ENCODE measurements at regions not wholly inside any gene's neighbourhood (a gene's known extent, or its start where the extent isn't known, plus 50 kb on each side); places are given as distances from the start of the nearest gene placed in this dataset.

- H3K9me3 ChIP-seq (ENCODE audit: low read length), result peaks cover 96% of the 10 kb centered on the region
- H3K9ac ChIP-seq (ENCODE audit: insufficient read depth, low read depth, low read length), result no peak overlapping the region
- POLR2A ChIA-PET, result no interaction called here
- H3K4me2 ChIP-seq (ENCODE audit: low read depth, low read length), result no peak overlapping the region
- no peak overlapping the region for H3K4me3 ChIP-seq (replicated peaks in 1 of 3; ENCODE audit: insufficient read depth in 1 of 3, low read depth in 2 of 3, low read length in 3 of 3)
- in situ Hi-C loops (cut with HindIII; ENCODE audit: extremely low pct_ligation_motif_present, low pct_unique_long_range_greater_than_20kb), result no loop called here
- CTCF ChIA-PET (ENCODE audit: low intra/inter-chr PET ratio, low total read pairs), result no interaction called here
- H4K20me1 ChIP-seq (ENCODE audit: insufficient read depth, low read length), result no peaks in the 10 kb centered on the region
- no peaks in the 10 kb centered on the region for H3K36me3 ChIP-seq (replicated peaks in 1 of 2; ENCODE audit: control insufficient read depth in 1 of 2, insufficient read depth in 2 of 2, low read length in 2 of 2)
- 20% methylated on average over 7 of the region's 7 CpGs for WGBS (ENCODE audit: low lambda C conversion rate)
- ATAC-seq, result no peak
- intact Hi-C loops (cut with micrococcal nuclease; ENCODE audit: unreplicated experiment), result no loop called here
- no peak for FAIRE-seq
- DNase-seq (ENCODE audit: low spot score), result no peak
- no TSS peak for BruUV-seq (replicated peaks)
- no peak overlapping the region for H3K27ac ChIP-seq (ENCODE audit: extremely low read length, insufficient read depth, low read length)
- no peak overlapping the region for H2AFZ ChIP-seq (ENCODE audit: low read length)
- H3K27me3 ChIP-seq (ENCODE audit: control insufficient read depth in 1 of 2, insufficient read depth in 2 of 2, low read length in 2 of 2), result no peaks in the 10 kb centered on the region; a peak in 1 of 5 replicates
- TF ChIP-seq ZNF556 (CRISPR knock-in tag; IDR thresholded peaks at IDR 0.05; ENCODE audit: borderline replicate concordance) (no peak), NR2F1 (CRISPR knock-in tag; IDR thresholded peaks at IDR 0.05) (no peak), KLF6 (CRISPR knock-in tag; IDR thresholded peaks at IDR 0.05) (no peak), MTF2 (CRISPR knock-in tag; IDR thresholded peaks at IDR 0.05; ENCODE audit: borderline replicate concordance) (no peak), NR3C1 (CRISPR knock-in tag; IDR thresholded peaks at IDR 0.05) (no peak), ELF1 (CRISPR knock-in tag; IDR thresholded peaks at IDR 0.05) (no peak)
- TF ChIP-seq, protein P1, sequence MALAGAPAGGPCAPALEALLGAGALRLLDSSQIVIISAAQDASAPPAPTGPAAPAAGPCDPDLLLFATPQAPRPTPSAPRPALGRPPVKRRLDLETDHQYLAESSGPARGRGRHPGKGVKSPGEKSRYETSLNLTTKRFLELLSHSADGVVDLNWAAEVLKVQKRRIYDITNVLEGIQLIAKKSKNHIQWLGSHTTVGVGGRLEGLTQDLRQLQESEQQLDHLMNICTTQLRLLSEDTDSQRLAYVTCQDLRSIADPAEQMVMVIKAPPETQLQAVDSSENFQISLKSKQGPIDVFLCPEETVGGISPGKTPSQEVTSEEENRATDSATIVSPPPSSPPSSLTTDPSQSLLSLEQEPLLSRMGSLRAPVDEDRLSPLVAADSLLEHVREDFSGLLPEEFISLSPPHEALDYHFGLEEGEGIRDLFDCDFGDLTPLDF (CRISPR knock-in tag; IDR thresholded peaks at IDR 0.05), result no peak
- no peaks in the 10 kb centered on the region for H3K4me1 ChIP-seq (ENCODE audit: insufficient read depth, low read length)
- H3K79me2 ChIP-seq (ENCODE audit: insufficient read depth, low read length), result no peaks in the 10 kb centered on the region
These were observed 113.4 kb upstream of the KCNJ16 start for GRCh38 chr17:69961501-69962145.

- CTCF ChIA-PET (ENCODE audit: low intra/inter-chr PET ratio, low total read pairs), result no interaction called here
- DNase-seq (ENCODE audit: low spot score) (no peak), ATAC-seq (no peak), FAIRE-seq (no peak)
- intact Hi-C loops (cut with micrococcal nuclease; ENCODE audit: unreplicated experiment), result no loop called here
- Histone ChIP-seq H3K9ac (ENCODE audit: insufficient read depth, low read depth, low read length) (no peak overlapping the region), H3K4me3 (replicated peaks in 1 of 3; ENCODE audit: insufficient read depth in 1 of 3, low read depth in 2 of 3, low read length in 3 of 3) (no peak overlapping the region), H3K4me1 (ENCODE audit: insufficient read depth, low read length) (no peaks in the 10 kb centered on the region), H4K20me1 (ENCODE audit: insufficient read depth, low read length) (no peaks in the 10 kb centered on the region), H3K79me2 (ENCODE audit: insufficient read depth, low read length) (no peaks in the 10 kb centered on the region), H3K36me3 (replicated peaks in 1 of 2; ENCODE audit: control insufficient read depth in 1 of 2, insufficient read depth in 2 of 2, low read length in 2 of 2) (no peaks in the 10 kb centered on the region), H3K27ac (ENCODE audit: extremely low read length, insufficient read depth, low read length) (no peak overlapping the region), H3K27me3 (ENCODE audit: control insufficient read depth in 1 of 2, insufficient read depth in 2 of 2, low read length in 2 of 2) (no peaks in the 10 kb centered on the region), H3K4me2 (ENCODE audit: low read depth, low read length) (no peak overlapping the region), H3K9me3 (ENCODE audit: low read length) (peaks cover 99% of the 10 kb centered on the region), H2AFZ (ENCODE audit: low read length) (no peak overlapping the region)
- TF ChIP-seq SRSF1 (optimal IDR thresholded peaks at IDR 0.05; ENCODE audit: low read depth, low read length) (no peak), ATF7 (IDR thresholded peaks at IDR 0.05) (peak; percentile 28; the same call in 1 of the 2 replicates), ATF7 (CRISPR knock-in tag; IDR thresholded peaks at IDR 0.05) (no peak)
- BruUV-seq (replicated peaks), result no TSS peak
- WGBS (ENCODE audit: low lambda C conversion rate), result 8% methylated on average over 2 of the region's 2 CpGs
- POLR2A ChIA-PET, result no interaction called here
- in situ Hi-C loops (cut with HindIII; ENCODE audit: extremely low pct_ligation_motif_present, low pct_unique_long_range_greater_than_20kb), result no loop called here
These were observed 112.5 kb upstream of the KCNJ16 start for GRCh38 chr17:69962436-69962995.

All from HepG2 (cell line).